Stimulated activated CD8-positive, alpha-beta memory T cell treated with anti-CD3 and anti-CD28 coated beads, Interleukin-12 subunit alpha, Interleukin-12 subunit beta, amount 100 ng/mL, for 1 hour (primary cell): ENCODE measurements at regions not wholly inside any gene's neighbourhood (a gene's known extent, or its start where the extent isn't known, plus 50 kb on each side); places are given as distances from the start of the nearest gene placed in this dataset.

Experiments used
- DNase-seq: peaks from one replicate; pipeline ENCODE4 v3.0.0-alpha.2; 2020; ENCODE audit warnings: low read depth

GRCh38 chr6:12383448-12383847 is 93.3 kb downstream of the EDN1 start:
- no peak for DNase-seq

- DNase-seq, result no peak
Observed at GRCh38 chr6:12384357-12384912, 94.3 kb downstream of the EDN1 start.

- no peak for DNase-seq
Observed at GRCh38 chr6:12385316-12385715, 95.2 kb downstream of the EDN1 start.

- DNase-seq, result no peak
Observed at GRCh38 chr6:12386816-12387215, 96.7 kb downstream of the EDN1 start.

- no peak for DNase-seq
Observed at GRCh38 chr6:12391472-12391871, 101.3 kb downstream of the EDN1 start.

- no peak for DNase-seq
Observed at GRCh38 chr6:12392490-12392889, 102.3 kb downstream of the EDN1 start.

- DNase-seq, result no peak
Observed at GRCh38 chr6:12393100-12393499, 102.9 kb downstream of the EDN1 start.

GRCh38 chr6:12394170-12394569 is 104.0 kb downstream of the EDN1 start:
- DNase-seq, result no peak

GRCh38 chr6:12395898-12396297 is 105.7 kb downstream of the EDN1 start:
- DNase-seq, result no peak

- DNase-seq, result no peak
Observed at GRCh38 chr6:12401200-12401599, 111.0 kb downstream of the EDN1 start.

- DNase-seq, result no peak
Observed at GRCh38 chr6:12403201-12403826, 113.2 kb downstream of the EDN1 start.

- no peak for DNase-seq
Observed at GRCh38 chr6:12403947-12404647, 113.9 kb downstream of the EDN1 start.

GRCh38 chr6:12404651-12405050 is 114.5 kb downstream of the EDN1 start:
- DNase-seq, result no peak

GRCh38 chr6:12408752-12409151 is 118.6 kb downstream of the EDN1 start:
- no peak for DNase-seq

GRCh38 chr6:12410946-12411345 is 120.8 kb downstream of the EDN1 start:
- DNase-seq, result no peak

GRCh38 chr6:12414096-12414675 is 124.0 kb downstream of the EDN1 start:
- no peak for DNase-seq

- no peak for DNase-seq
Observed at GRCh38 chr6:12415980-12416598, 125.9 kb downstream of the EDN1 start.

GRCh38 chr6:12417191-12417590 is 127.0 kb downstream of the EDN1 start:
- no peak for DNase-seq

GRCh38 chr6:12418946-12419345 is 128.8 kb downstream of the EDN1 start:
- no peak for DNase-seq

- DNase-seq, result no peak
Observed at GRCh38 chr6:12419631-12420272, 129.6 kb downstream of the EDN1 start.

- DNase-seq, result no peak
Observed at GRCh38 chr6:12420626-12421025, 130.5 kb downstream of the EDN1 start.

GRCh38 chr6:12421596-12421995 is 131.4 kb downstream of the EDN1 start:
- no peak for DNase-seq
